ENCODE measurements at regions not wholly inside any gene's neighbourhood (a gene's known extent, or its start where the extent isn't known, plus 50 kb on each side); places are given as distances from the start of the nearest gene placed in this dataset.

GRCh38 chr2:163417596-163418337 lies 318.0 kb downstream of the FIGN start:
- H3K36me3 Mint-ChIP-seq (ENCODE audit: low read depth): no peaks in the 10 kb centered on the region
- H3K4me3 Mint-ChIP-seq: no peak overlapping the region
- no peak for DNase-seq
- H3K9me3 Mint-ChIP-seq: peaks cover 4% of the 10 kb centered on the region; the same call in 1 of the 2 replicates
- no peaks in the 10 kb centered on the region for H3K4me1 Mint-ChIP-seq (ENCODE audit: low read depth)
- H3K27ac Mint-ChIP-seq: no peak overlapping the region
- H3K27me3 Mint-ChIP-seq (ENCODE audit: insufficient read depth): peaks cover 2% of the 10 kb centered on the region
- no peak for TF ChIP-seq CTCF (IDR thresholded peaks at IDR 0.05)

DNA sequence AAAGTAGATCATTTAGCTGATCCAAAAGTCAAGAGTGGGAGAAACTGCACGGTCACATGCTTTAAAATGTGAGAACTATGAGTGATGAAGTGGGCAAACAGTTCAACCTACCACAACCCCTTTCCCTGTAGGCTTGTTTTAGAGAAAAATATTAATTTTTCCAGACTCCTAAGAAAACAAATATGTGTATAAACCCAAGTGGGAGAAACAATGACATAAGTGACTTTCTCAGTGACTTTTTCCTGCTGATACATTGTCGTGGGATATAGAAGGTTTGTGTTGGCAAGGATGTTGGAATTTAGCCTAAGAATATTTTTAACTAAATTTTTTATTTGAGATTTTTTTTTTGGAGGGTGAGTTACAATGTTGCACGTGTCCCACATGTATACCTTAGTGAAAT lies 321.7 kb downstream of the FIGN start:
- H3K27me3 Mint-ChIP-seq (ENCODE audit: insufficient read depth): peaks cover 2% of the 10 kb centered on the region
- no peaks in the 10 kb centered on the region for H3K4me1 Mint-ChIP-seq (ENCODE audit: low read depth)

DNA sequence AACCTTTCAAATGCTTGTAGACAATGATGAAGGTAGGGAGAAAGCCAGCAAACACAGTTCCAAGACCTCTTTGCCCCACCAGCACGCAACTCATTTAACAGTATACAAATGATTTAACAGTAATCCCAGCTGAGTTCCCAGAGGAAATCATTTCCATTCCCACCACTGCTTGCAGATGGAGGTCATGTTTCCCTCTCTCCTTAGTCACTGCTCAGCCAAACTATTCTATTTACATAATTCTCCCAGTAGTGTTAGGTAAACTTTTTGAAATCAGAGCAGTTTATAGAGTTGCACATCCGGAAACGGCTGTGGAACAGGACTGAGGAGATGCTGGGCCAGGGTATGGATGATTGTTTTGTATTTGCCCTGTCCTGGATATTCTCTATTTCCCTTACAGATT lies 328.5 kb downstream of the FIGN start:
- Mint-ChIP-seq H3K4me1 (ENCODE audit: low read depth) (no peaks in the 10 kb centered on the region), H3K9me3 (no peaks in the 10 kb centered on the region), H3K36me3 (ENCODE audit: low read depth) (no peaks in the 10 kb centered on the region), H3K27me3 (ENCODE audit: insufficient read depth) (peaks cover 1% of the 10 kb centered on the region; the same call in 1 of the 2 replicates), H3K4me3 (no peak overlapping the region), H3K27ac (no peak overlapping the region)
- TF ChIP-seq CTCF (IDR thresholded peaks at IDR 0.05): no peak
- DNase-seq: no peak

More for the DNA sequence above, 321.7 kb downstream of the FIGN start:
- Mint-ChIP-seq H3K27ac (no peak overlapping the region), H3K4me3 (no peak overlapping the region), H3K36me3 (ENCODE audit: low read depth) (no peaks in the 10 kb centered on the region), H3K9me3 (peaks cover 4% of the 10 kb centered on the region; the same call in 1 of the 2 replicates)
- no peak for TF ChIP-seq CTCF (IDR thresholded peaks at IDR 0.05)
- no peak for DNase-seq

DNA sequence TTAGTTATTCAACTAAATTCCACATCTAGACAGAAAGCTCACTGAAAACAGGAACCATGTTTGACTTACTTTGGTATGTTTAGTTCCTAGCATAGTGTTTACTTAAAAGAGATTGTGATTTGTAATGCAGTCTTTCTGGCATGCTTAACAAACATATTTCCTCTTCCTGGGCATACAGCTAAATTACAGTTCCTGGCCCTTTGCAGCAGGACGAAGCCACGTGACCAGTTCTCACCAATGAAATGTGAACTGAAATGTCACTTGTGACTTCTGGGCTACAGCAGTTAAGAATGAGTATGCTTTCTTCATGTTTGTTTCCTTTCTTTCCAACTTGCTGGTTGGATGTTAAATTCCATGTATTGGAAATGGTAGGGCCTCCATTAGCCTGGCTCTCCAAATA lies 330.5 kb downstream of the FIGN start:
- H3K27me3 Mint-ChIP-seq (ENCODE audit: insufficient read depth): peaks cover 1% of the 10 kb centered on the region; the same call in 1 of the 2 replicates
- H3K4me3 Mint-ChIP-seq: no peak overlapping the region
- no peaks in the 10 kb centered on the region for H3K9me3 Mint-ChIP-seq
- no peak for TF ChIP-seq CTCF (IDR thresholded peaks at IDR 0.05)
- no peak for DNase-seq
- H3K4me1 Mint-ChIP-seq (ENCODE audit: low read depth): no peaks in the 10 kb centered on the region
- H3K27ac Mint-ChIP-seq: no peak overlapping the region
- no peaks in the 10 kb centered on the region for H3K36me3 Mint-ChIP-seq (ENCODE audit: low read depth)

DNA sequence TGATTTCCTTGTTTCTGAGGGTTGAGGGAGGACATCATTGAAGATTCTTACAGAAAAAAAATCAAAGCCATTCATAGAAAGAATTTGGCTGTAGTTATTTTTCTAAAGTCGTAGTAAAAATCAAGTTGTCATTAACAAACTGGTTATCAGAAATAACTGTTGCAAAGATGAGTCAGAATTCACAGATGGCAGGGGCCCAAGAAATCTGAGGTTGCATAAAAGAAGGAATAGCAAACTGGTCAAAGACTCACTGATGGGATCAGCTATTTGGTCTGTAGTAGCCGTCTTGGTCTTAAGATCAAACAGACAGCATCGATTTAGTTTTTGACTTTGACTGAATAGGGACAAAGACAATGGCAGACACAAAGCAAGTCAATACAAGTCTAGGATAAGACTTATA lies 334.3 kb downstream of the FIGN start:
- no peak for TF ChIP-seq CTCF (IDR thresholded peaks at IDR 0.05)
- Mint-ChIP-seq H3K4me1 (ENCODE audit: low read depth) (no peaks in the 10 kb centered on the region), H3K36me3 (ENCODE audit: low read depth) (no peaks in the 10 kb centered on the region), H3K27me3 (ENCODE audit: insufficient read depth) (no peaks in the 10 kb centered on the region; the same call in 1 of the 2 replicates), H3K4me3 (no peak overlapping the region), H3K9me3 (no peaks in the 10 kb centered on the region), H3K27ac (no peak overlapping the region)
- peak; percentile 1 for DNase-seq

Measured in HFFc6 (cell line).